BE2C (cell line): ENCODE measurements at regions not wholly inside any gene's neighbourhood (a gene's known extent, or its start where the extent isn't known, plus 50 kb on each side); places are given as distances from the start of the nearest gene placed in this dataset.

ENCODE experiments used
- DNase-seq: peaks from one replicate; pipeline ENCODE4 v3.0.0-alpha.2; 2020
- H3K27me3 ChIP-seq: fragments of 250-450 bp; sonication (Bioruptor Pico); 2 replicates; pipeline ENCODE4 v1.5.1; 2020; ENCODE audit warnings: mild to moderate bottlenecking
- H3K36me3 ChIP-seq: fragments of 250-450 bp; sonication (Bioruptor Pico); 2 replicates; pipeline ENCODE4 v1.5.1; 2020; ENCODE audit warnings: mild to moderate bottlenecking
- H3K4me1 ChIP-seq: fragments of 250-450 bp; sonication (Bioruptor Pico); 2 replicates; pipeline ENCODE4 v1.5.1; 2020
- H3K4me3 ChIP-seq: 2 replicates; pipeline ENCODE4 v1.5.1; 2011; ENCODE audit warnings: low read depth, low read length
- H3K9me3 ChIP-seq: fragments of 250-450 bp; sonication (Bioruptor Pico); 2 replicates; pipeline ENCODE4 v1.5.1; 2020
- TF ChIP-seq, protein P1 (sequence below): IDR thresholded peaks from 2 replicates; pipeline ENCODE4 v1.5.1; 2012; ENCODE audit warnings: mild to moderate bottlenecking, low read depth, low read length

DNA sequence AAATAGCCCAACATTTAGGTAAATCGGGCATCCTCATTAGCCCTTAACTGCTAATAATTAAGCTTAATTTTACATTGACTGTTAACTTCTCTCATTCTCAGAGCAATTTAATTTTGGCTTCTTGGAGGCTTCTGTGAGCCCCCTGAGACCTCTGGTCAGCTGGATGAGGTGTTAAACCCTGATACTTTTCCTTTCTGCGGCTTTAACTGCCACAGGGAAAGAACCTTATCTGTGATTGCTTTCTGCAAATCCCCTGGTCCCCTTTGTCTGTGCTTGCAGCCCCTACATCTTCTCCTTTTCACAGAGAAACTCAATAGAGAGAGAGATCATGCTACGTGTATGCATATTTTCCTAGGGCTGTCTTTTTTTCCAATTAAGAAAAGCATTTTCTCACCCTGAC is 184.5 kb upstream of the CSF3R start:
- DNase-seq, result no peak
- Histone ChIP-seq H3K4me3 (no peak overlapping the region), H3K27me3 (no peaks in the 10 kb centered on the region), H3K4me1 (no peaks in the 10 kb centered on the region), H3K36me3 (no peaks in the 10 kb centered on the region), H3K9me3 (no peaks in the 10 kb centered on the region)
- TF ChIP-seq, protein P1, sequence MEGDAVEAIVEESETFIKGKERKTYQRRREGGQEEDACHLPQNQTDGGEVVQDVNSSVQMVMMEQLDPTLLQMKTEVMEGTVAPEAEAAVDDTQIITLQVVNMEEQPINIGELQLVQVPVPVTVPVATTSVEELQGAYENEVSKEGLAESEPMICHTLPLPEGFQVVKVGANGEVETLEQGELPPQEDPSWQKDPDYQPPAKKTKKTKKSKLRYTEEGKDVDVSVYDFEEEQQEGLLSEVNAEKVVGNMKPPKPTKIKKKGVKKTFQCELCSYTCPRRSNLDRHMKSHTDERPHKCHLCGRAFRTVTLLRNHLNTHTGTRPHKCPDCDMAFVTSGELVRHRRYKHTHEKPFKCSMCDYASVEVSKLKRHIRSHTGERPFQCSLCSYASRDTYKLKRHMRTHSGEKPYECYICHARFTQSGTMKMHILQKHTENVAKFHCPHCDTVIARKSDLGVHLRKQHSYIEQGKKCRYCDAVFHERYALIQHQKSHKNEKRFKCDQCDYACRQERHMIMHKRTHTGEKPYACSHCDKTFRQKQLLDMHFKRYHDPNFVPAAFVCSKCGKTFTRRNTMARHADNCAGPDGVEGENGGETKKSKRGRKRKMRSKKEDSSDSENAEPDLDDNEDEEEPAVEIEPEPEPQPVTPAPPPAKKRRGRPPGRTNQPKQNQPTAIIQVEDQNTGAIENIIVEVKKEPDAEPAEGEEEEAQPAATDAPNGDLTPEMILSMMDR, result no peak

DNA sequence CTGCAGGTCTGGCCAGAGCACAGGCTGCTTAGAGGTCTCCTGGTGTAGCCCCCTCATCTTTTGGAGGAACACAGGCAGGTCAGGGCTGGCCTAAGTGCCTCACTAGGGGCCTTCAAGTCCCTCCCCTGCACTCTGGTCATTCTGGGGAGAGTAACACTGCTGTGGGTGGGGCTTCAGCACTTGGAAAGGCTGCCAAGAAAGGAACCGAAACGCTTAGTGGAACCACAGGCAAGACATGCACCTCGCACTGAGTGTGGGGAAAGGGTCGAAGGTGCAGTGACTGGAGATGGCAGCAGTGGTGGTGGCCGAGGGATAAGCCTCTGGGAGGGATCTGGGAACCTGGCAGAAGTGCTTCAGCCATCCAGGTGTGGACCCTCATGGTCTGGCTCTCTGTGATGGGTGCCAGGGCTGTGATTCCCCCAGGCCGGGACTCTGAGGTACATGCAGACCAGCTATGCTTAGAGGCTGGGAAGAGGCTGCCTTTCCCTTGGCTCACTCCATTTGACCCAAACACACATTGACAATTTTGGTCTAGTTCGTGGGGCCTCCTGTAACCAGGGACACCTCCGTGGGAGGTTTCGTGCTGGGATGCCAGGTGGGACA is 182.9 kb upstream of the CSF3R start:
- Histone ChIP-seq H3K4me3 (no peak overlapping the region), H3K9me3 (no peaks in the 10 kb centered on the region), H3K36me3 (no peaks in the 10 kb centered on the region), H3K4me1 (no peaks in the 10 kb centered on the region), H3K27me3 (no peaks in the 10 kb centered on the region)
- TF ChIP-seq, protein P1, result no peak
- DNase-seq, result no peak

DNA sequence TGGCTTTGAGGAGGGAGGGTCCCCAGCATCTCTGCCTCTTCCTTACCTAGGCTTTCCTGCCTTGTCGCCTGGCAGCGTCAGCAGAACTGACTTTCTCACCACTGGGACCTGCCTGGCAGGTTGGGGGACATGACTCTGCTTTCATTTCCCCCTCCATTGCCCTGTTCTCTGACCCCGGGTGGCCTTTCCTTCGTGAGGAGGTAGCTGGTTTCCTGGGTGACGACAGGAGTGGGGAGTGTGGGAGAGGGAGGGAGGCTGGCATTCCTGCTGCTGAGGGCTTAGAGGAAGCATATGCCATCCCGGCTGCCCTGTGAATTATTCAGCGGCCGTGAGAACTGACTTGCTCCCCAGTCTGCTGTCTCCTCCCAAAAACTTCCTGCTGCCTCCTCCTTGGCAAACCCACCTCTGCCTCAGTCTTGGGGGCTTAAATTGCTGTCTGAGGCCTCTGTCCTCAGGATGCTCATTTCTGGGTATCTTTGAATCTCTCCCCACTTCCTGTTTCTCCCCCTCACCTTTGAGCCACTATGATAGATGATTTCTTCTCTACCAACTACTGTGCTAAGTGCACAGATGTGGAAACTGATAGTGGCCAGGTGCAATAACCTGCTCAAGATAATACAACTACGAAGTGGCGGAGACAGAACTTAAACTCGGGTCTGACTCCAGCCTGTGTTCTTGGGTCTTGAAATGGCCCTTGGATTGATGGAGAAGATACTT is 182.0 kb upstream of the CSF3R start:
- Histone ChIP-seq H3K4me1 (no peaks in the 10 kb centered on the region), H3K4me3 (no peak overlapping the region), H3K9me3 (no peaks in the 10 kb centered on the region), H3K27me3 (no peaks in the 10 kb centered on the region), H3K36me3 (no peaks in the 10 kb centered on the region)
- TF ChIP-seq, protein P1, result no peak
- DNase-seq, result no peak

DNA sequence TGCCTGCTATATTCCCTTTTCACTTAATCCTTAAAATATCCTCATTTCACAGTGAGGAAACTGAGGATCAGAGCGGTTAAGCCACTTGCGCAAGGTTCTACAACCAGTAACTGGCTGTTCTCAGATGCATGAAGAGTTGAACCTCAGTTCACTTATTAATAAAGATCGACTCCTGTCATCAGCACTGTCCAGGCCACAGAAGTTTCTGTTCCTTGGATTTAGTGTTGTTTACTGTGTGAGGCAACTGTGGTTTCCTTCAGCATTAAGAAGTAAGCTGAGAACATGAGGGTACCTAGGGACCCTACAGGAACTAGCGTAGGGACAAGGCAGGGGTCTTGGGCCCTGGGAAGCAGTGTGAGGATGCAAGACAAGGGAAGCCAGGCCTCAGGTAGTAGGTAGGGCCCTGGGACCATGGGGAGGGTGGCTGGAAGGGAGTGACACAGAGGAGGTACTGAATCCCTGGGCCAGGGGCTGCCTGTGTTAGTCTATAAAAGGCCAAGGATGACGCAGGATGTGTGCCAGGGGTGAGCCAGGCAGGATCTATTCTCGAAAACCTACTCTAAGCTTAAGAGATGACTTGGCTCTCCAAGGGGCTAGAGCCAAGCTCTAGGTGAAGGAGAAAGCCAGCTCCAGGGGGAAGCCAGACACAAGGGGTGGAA is 181.2 kb upstream of the CSF3R start:
- no peaks in the 10 kb centered on the region for H3K36me3 ChIP-seq
- H3K9me3 ChIP-seq, result no peaks in the 10 kb centered on the region
- no peak for DNase-seq
- H3K27me3 ChIP-seq, result no peaks in the 10 kb centered on the region
- TF ChIP-seq, protein P1, result no peak
- H3K4me1 ChIP-seq, result no peaks in the 10 kb centered on the region
- H3K4me3 ChIP-seq, result no peak overlapping the region

DNA sequence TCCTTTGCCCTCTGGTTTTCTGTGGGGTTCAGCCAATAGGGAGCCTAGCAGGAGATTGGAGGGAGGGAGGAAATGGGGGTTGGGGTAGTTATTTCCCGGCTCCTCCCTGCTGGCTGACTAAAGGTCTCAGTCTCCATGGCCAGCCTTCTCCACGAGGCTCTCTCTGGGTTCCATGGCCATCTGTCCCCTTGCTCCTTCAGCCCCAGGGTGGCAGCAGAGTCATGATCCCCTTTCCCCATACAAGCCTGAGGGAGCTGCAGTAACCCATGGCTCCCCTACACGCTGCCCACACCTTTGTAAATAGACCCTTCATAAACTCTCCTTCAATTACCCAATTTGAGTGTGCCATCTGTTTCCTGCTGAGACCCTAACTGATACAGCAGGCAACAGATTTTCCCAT is 176.1 kb upstream of the CSF3R start:
- DNase-seq, result no peak
- no peak overlapping the region for H3K4me3 ChIP-seq
- TF ChIP-seq, protein P1, result no peak
- H3K36me3 ChIP-seq, result no peaks in the 10 kb centered on the region
- H3K9me3 ChIP-seq, result no peaks in the 10 kb centered on the region
- H3K27me3 ChIP-seq, result no peaks in the 10 kb centered on the region
- H3K4me1 ChIP-seq, result no peaks in the 10 kb centered on the region

DNA sequence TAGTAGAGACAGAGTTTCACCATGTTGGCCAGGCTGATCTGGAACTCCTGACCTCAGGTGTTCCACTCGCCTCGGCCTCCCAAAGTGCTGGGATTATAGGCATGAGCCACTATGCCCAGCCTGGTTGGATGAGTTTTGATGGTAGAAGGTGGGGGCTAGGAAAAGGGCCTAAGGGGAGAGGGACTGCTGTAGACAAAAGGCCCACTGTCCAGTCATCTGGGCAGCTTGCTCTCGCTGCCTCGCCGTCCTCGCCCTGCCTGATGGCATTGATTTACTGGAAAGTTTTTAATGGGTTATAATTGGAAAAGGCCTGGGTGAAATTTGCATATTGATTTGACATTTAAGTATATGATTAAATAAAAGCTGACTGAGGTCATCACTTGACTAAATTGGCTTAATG is 175.1 kb upstream of the CSF3R start:
- Histone ChIP-seq H3K9me3 (no peaks in the 10 kb centered on the region), H3K4me1 (no peaks in the 10 kb centered on the region), H3K27me3 (no peaks in the 10 kb centered on the region), H3K36me3 (no peaks in the 10 kb centered on the region), H3K4me3 (no peak overlapping the region)
- no peak for DNase-seq
- TF ChIP-seq, protein P1, result no peak
